H1 (cell line): ENCODE measurements at regions not wholly inside any gene's neighbourhood (a gene's known extent, or its start where the extent isn't known, plus 50 kb on each side); places are given as distances from the start of the nearest gene placed in this dataset.

ENCODE experiments used
- ATF2 ChIP-seq: IDR thresholded peaks from 2 replicates; pipeline ENCODE4 v1.6.1; 2012; ENCODE audit warnings: low read length, inconsistent platforms
- POU5F1 ChIP-seq: IDR thresholded peaks from 2 replicates; pipeline ENCODE4 v1.6.1; 2011; ENCODE audit warnings: low read depth, mild to moderate bottlenecking, low read length, moderate library complexity
- ZNF274 ChIP-seq: IDR thresholded peaks from 2 replicates; pipeline ENCODE4 v1.7.0; 2012; ENCODE audit warnings: low read length, borderline replicate concordance; ENCODE audit errors: extremely low read depth

- TF ChIP-seq ATF2 (no peak), POU5F1 (no peak), ZNF274 (no peak)
- TF ChIP-seq, all 59 proteins: peak for 0
These were observed 402.4 kb upstream of the NDST4 start (continued) for GRCh38 chr4:115515772-115516171.
